K562 (cell line): ENCODE measurements at regions not wholly inside any gene's neighbourhood (a gene's known extent, or its start where the extent isn't known, plus 50 kb on each side); places are given as distances from the start of the nearest gene placed in this dataset.

Experiments
- ATAC-seq: fragments of 200-7000 bp; cut with Tn5 transposase; 3 replicates; pipeline ENCODE4 v1.9.1; 2020; ENCODE audit warnings: moderate library complexity
- BruUV-seq: library from RNA; stranded (reverse); fragments of 400-500 nt; replicated peaks from 2 replicates; lab custom pipeline; 2021; lab: Mats Ljungman, UMichigan
- CTCF ChIA-PET: fragments of 300-600 bp; formaldehyde crosslinking; extraction: SDS; loops from one replicate; lab custom pipeline; 2021; ENCODE audit warnings: low intra/inter-chr PET ratio; lab: Yijun Ruan, JAX
- POLR2A ChIA-PET: fragments of 300-600, 350-650 bp; sonication (Branson Sonifier 250); formaldehyde crosslinking; extraction: SDS; loops from one replicate; lab custom pipeline; 2021; ENCODE audit warnings: antibody characterized with exemption, inconsistent platforms; lab: Yijun Ruan, JAX
- DNase-seq, 4 experiments: peaks; one replicate each; pipeline versions ENCODE4 v3.0.0 to v3.0.0-alpha.2; 2011 to 2018; ENCODE audit warnings: low spot score in 3 of 4, mixed read lengths in 3 of 4; ENCODE audit errors: extremely low read depth in 1 of 4
- FAIRE-seq: peaks from 2 replicates; lab custom pipeline; 2011; peaks lifted over from hg19 to GRCh38; lab: Jason Lieb, UNC
- H2AFZ ChIP-seq: 2 replicates; pipeline ENCODE4 v1.6.0; 2011; ENCODE audit warnings: low read depth, low read length, control low read depth, inconsistent platforms
- H3K27ac ChIP-seq: fragments of 200-600 bp; 3 replicates; pipeline ENCODE4 v1.8.0; 2011; ENCODE audit warnings: low read depth, mild to moderate bottlenecking, control low read depth, inconsistent platforms, low read length, moderate library complexity, mixed read lengths; ENCODE audit errors: extremely low read depth
- H3K27me3 ChIP-seq, 2 experiments: fragments of 300-600 bp in 1 of 2; 2 replicates in 1 of 2; 3 replicates in 1 of 2; pipeline versions ENCODE4 v1.6.0 to v1.8.0; 2011; ENCODE audit warnings: inconsistent platforms in 2 of 2, low read length in 2 of 2, mild to moderate bottlenecking in 1 of 2, mixed read lengths in 1 of 2, moderate library complexity in 1 of 2; ENCODE audit not compliant: control insufficient read depth in 2 of 2, insufficient read depth in 2 of 2
- H3K36me3 ChIP-seq: fragments of 300-600 bp; 3 replicates; pipeline ENCODE4 v1.8.0; 2011; ENCODE audit warnings: mild to moderate bottlenecking, low read length, inconsistent platforms; ENCODE audit not compliant: control insufficient read depth, insufficient read depth
- H3K4me1 ChIP-seq, 2 experiments: fragments of 200-600 bp in 1 of 2; replicated peaks in 1 of 2; 2 replicates in 1 of 2; 3 replicates in 1 of 2; pipeline versions ENCODE4 v1.5.1 to v1.8.0; 2011; ENCODE audit warnings: inconsistent platforms in 2 of 2, low read length in 2 of 2, mild to moderate bottlenecking in 1 of 2, mixed read lengths in 1 of 2, moderate library complexity in 1 of 2; ENCODE audit not compliant: control insufficient read depth in 2 of 2, insufficient read depth in 2 of 2
- H3K4me2 ChIP-seq: 2 replicates; pipeline ENCODE4 v1.6.1; 2011; ENCODE audit warnings: low read length, control low read depth, inconsistent platforms, mixed read lengths; ENCODE audit not compliant: insufficient read depth
- H3K4me3 ChIP-seq: fragments of 200-600 bp; sonication (generic), shearing (Covaris generic); 2 replicates; pipeline ENCODE4 v1.5.1; 2016; ENCODE audit warnings: control low read depth, inconsistent platforms
- H3K79me2 ChIP-seq: fragments of 200-600 bp; 3 replicates; pipeline ENCODE4 v1.8.0; 2011; ENCODE audit warnings: low read length, inconsistent platforms; ENCODE audit not compliant: control insufficient read depth, insufficient read depth
- H3K9ac ChIP-seq, 2 experiments: 2 replicates each; pipeline versions ENCODE4 v1.6.0 to v1.6.1; 2011; ENCODE audit warnings: low read depth in 2 of 2, low read length in 2 of 2, control low read depth in 1 of 2, inconsistent platforms in 1 of 2, mild to moderate bottlenecking in 1 of 2, mixed read lengths in 1 of 2; ENCODE audit not compliant: insufficient read depth in 1 of 2
- H3K9me1 ChIP-seq: one replicate; pipeline ENCODE4 v1.6.0; 2011; ENCODE audit warnings: inconsistent platforms, mild to moderate bottlenecking, low read length, moderate library complexity; ENCODE audit not compliant: control insufficient read depth, insufficient read depth
- H3K9me3 ChIP-seq: replicated peaks from 2 replicates; pipeline ENCODE4 v1.5.1; 2011; ENCODE audit warnings: low read depth, low read length, inconsistent platforms; ENCODE audit not compliant: control insufficient read depth, insufficient read depth
- H4K20me1 ChIP-seq: replicated peaks from 2 replicates; pipeline ENCODE4 v1.6.1; 2011; ENCODE audit warnings: low read length, inconsistent platforms, mixed read lengths; ENCODE audit not compliant: control insufficient read depth, insufficient read depth
- CBX1 ChIP-seq: sonication (generic); IDR thresholded peaks from 2 replicates; pipeline ENCODE4 v1.6.1; 2016; ENCODE audit warnings: antibody characterized with exemption, low read depth, mild to moderate bottlenecking
- CBX3 ChIP-seq, 2 experiments: IDR thresholded peaks; 1 replicate in 1 of 2; 2 replicates in 1 of 2; pipeline ENCODE4 v1.6.1; 2012; ENCODE audit warnings: inconsistent platforms in 2 of 2, low read length in 2 of 2, borderline replicate concordance in 1 of 2, control low read depth in 1 of 2
- ELK3 ChIP-seq: fragments of 450-650 bp; formaldehyde crosslinking; IDR thresholded peaks from 2 replicates; pipeline ENCODE4 v1.4.0; 2020; ENCODE audit warnings: mild to moderate bottlenecking
- KLF16 ChIP-seq: IDR thresholded peaks from 2 replicates; pipeline ENCODE4 v1.6.1; 2016; ENCODE audit warnings: antibody characterized with exemption
- MITF ChIP-seq: IDR thresholded peaks from 2 replicates; pipeline ENCODE4 v1.6.1; 2014; ENCODE audit warnings: antibody characterized with exemption
- NEUROD1 ChIP-seq: fragments of 150-350 bp; IDR thresholded peaks from 2 replicates; pipeline ENCODE4 v1.6.1; 2014; ENCODE audit warnings: borderline replicate concordance, low read length, low read depth; ENCODE audit not compliant: partially characterized antibody
- POLR2AphosphoS2 ChIP-seq: IDR thresholded peaks from 2 replicates; pipeline ENCODE4 v1.6.1; 2012; ENCODE audit warnings: low read length, improper control_type of control experiment
- RBFOX2 ChIP-seq: fragments of 200-400 bp; formaldehyde crosslinking; IDR thresholded peaks from 2 replicates; pipeline ENCODE4 v1.6.1; 2017; ENCODE audit warnings: low read depth, mild to moderate bottlenecking, low read length, moderate library complexity
- SIRT6 ChIP-seq: IDR thresholded peaks from one replicate; pipeline ENCODE4 v1.6.1; 2012; ENCODE audit warnings: low read depth, mild to moderate bottlenecking, control low read depth, inconsistent platforms, low read length, moderate library complexity
- SMARCE1 ChIP-seq: fragments of 450-650 bp; IDR thresholded peaks from 2 replicates; pipeline ENCODE4 v1.7.1; 2016; ENCODE audit warnings: mild to moderate bottlenecking
- SRSF3 ChIP-seq: fragments of 200-400 bp; formaldehyde crosslinking; IDR thresholded peaks from 2 replicates; pipeline ENCODE4 v1.6.1; 2016; ENCODE audit warnings: mild to moderate bottlenecking, low read length, moderate library complexity; ENCODE audit not compliant: insufficient read depth
- SUPT5H ChIP-seq: fragments of 450-650 bp; IDR thresholded peaks from 2 replicates; pipeline ENCODE4 v1.6.1; 2016
- TCF3 ChIP-seq: sonication (generic); formaldehyde crosslinking; IDR thresholded peaks from 2 replicates; pipeline ENCODE4 v1.4.0; 2020; ENCODE audit warnings: mild to moderate bottlenecking, missing genetic modification reagents
- THAP7 ChIP-seq: fragments of 250-450 bp; sonication (Bioruptor Pico); IDR thresholded peaks from 2 replicates; pipeline ENCODE4 v1.5.0; 2021
- USF2 ChIP-seq: sonication (generic); formaldehyde crosslinking; IDR thresholded peaks from 2 replicates; pipeline ENCODE4 v1.5.0; 2020; ENCODE audit warnings: missing genetic modification reagents
- ZBTB5 ChIP-seq: fragments of 450-650 bp; IDR thresholded peaks from 2 replicates; pipeline ENCODE4 v1.6.1; 2017; ENCODE audit warnings: antibody characterized with exemption
- ZNF384 ChIP-seq: IDR thresholded peaks from 2 replicates; pipeline ENCODE4 v1.6.1; 2012; ENCODE audit warnings: low read depth, low read length, improper control_type of control experiment
- ZNF644 ChIP-seq: fragments of 200-800 bp; sonication (Bioruptor generic); IDR thresholded peaks from 2 replicates; pipeline ENCODE4 v1.6.1; 2016; ENCODE audit warnings: low read depth, missing genetic modification characterization, missing compliant biosample characterization
- WGBS: fragments of 100-300 bp; shearing (Covaris generic); methylation state at CpG from one replicate; pipeline ENCODE4 v1.1.6; 2016; ENCODE audit warnings: low coverage, mixed read lengths; ENCODE audit not compliant: insufficient coverage; ENCODE audit errors: missing lambda C conversion rate; 5-methylcytosine and 5-hydroxymethylcytosine counted together
- in situ Hi-C: fragments of 300-500 bp; cut with MboI; formaldehyde crosslinking; loops from 4 replicates; pipeline ENCODE4 v1.15.0; 2018; ENCODE audit warnings: inconsistent platforms, mixed read lengths
- intact Hi-C: fragments of 100-400 bp; cut with micrococcal nuclease; formaldehyde crosslinking; loops from 2 replicates; pipeline ENCODE4 v1.14.2; 2022

- TF ChIP-seq ZBTB5 = no peak
- TF ChIP-seq CBX1 = no peak
- TF ChIP-seq ELK3 (CRISPR knock-in tag) = no peak
- TF ChIP-seq KLF16 = no peak
Measured at GRCh38 chr4:178412455-178412854, 970.2 kb upstream of the AGA start (continued).

- FAIRE-seq = no peak
- Histone ChIP-seq H3K9ac (no peak overlapping the region), H3K9me1 (no peaks in the 10 kb centered on the region), H3K79me2 (no peaks in the 10 kb centered on the region), H4K20me1 (no peaks in the 10 kb centered on the region), H3K27ac (no peak overlapping the region), H3K36me3 (no peaks in the 10 kb centered on the region), H3K4me3 (no peak overlapping the region), H3K9me3 (no peaks in the 10 kb centered on the region), H3K27me3 (no peaks in the 10 kb centered on the region), H2AFZ (no peak overlapping the region), H3K4me1 (no peaks in the 10 kb centered on the region), H3K4me2 (no peak overlapping the region)
- CTCF ChIA-PET = no interaction called here
- in situ Hi-C loops (no loop called here), intact Hi-C loops (no loop called here)
- no peak for ATAC-seq
- 0% methylated on average over 4 of the region's 4 CpGs for WGBS
- POLR2A ChIA-PET = no interaction called here
- no peak for DNase-seq
- no TSS peak for BruUV-seq
- no peak for TF ChIP-seq SUPT5H
- no peak for TF ChIP-seq ZNF644 (tag)
- TF ChIP-seq USF2 = no peak
- no peak for TF ChIP-seq RBFOX2
- TF ChIP-seq ZNF384 = no peak
- TF ChIP-seq THAP7 (CRISPR knock-in tag) = no peak
- no peak for TF ChIP-seq SMARCE1
- TF ChIP-seq POLR2AphosphoS2 = no peak
- no peak for TF ChIP-seq SIRT6
- TF ChIP-seq NEUROD1 = no peak
- no peak for TF ChIP-seq TCF3 (CRISPR knock-in tag)
- no peak for TF ChIP-seq SRSF3
- no peak for TF ChIP-seq CBX3 (IDR thresholded peaks at IDR 0.05; ENCODE audit: borderline replicate concordance in 1 of 2, low read length in 2 of 2)
- TF ChIP-seq MITF = no peak
Measured at GRCh38 chr4:178414042-178414441, 971.8 kb upstream of the AGA start.
